PC-9 (cell line): ENCODE measurements at regions not wholly inside any gene's neighbourhood (a gene's known extent, or its start where the extent isn't known, plus 50 kb on each side); places are given as distances from the start of the nearest gene placed in this dataset.

ENCODE experiments used
- BruUV-seq: library from RNA; stranded (reverse); fragments of 400-500 nt; replicated peaks from 2 replicates; lab custom pipeline; 2021; lab: Mats Ljungman, UMichigan
- CTCF ChIA-PET: fragments of 300-600 bp; sonication (Branson Sonifier 250); formaldehyde crosslinking; loops from one replicate; lab custom pipeline; 2022; ENCODE audit warnings: antibody characterized with exemption; lab: Charles Lee
- POLR2A ChIA-PET: fragments of 300-600 bp; sonication (Branson Sonifier 250); formaldehyde crosslinking; loops from one replicate; lab custom pipeline; 2022; ENCODE audit warnings: antibody characterized with exemption; ENCODE audit not compliant: unreplicated experiment; lab: Charles Lee
- DNase-seq, 2 experiments: peaks; one replicate each; pipeline versions ENCODE4 v3.0.0 to v3.0.0-alpha.2; 2015 to 2022; ENCODE audit warnings: mixed read lengths in 1 of 2
- H2AFZ ChIP-seq: fragments of 200-600 bp; sonication (generic); 2 replicates; pipeline ENCODE4 v1.8.1; 2017; ENCODE audit warnings: antibody characterized with exemption
- H3F3A ChIP-seq: fragments of 200-600 bp; sonication (generic); 2 replicates; pipeline ENCODE4 v1.8.1; 2017; ENCODE audit warnings: antibody characterized with exemption, mild to moderate bottlenecking, low read depth; ENCODE audit not compliant: insufficient read depth
- H3K27ac ChIP-seq: fragments of 200-600 bp; sonication (generic); 2 replicates; pipeline ENCODE4 v1.6.1; 2016; ENCODE audit warnings: mixed run types
- H3K27me3 ChIP-seq: fragments of 200-600 bp; sonication (generic); 2 replicates; pipeline ENCODE4 v1.6.1; 2016; ENCODE audit warnings: low read depth, mixed run types; ENCODE audit not compliant: insufficient read depth
- H3K36me3 ChIP-seq: fragments of 200-600 bp; sonication (generic); 2 replicates; pipeline ENCODE4 v1.6.1; 2016; ENCODE audit warnings: low read depth, mixed run types
- H3K4me1 ChIP-seq: fragments of 200-600 bp; sonication (generic); replicated peaks from 2 replicates; pipeline ENCODE4 v1.6.1; 2016; ENCODE audit warnings: mixed run types; ENCODE audit not compliant: insufficient read depth
- H3K4me2 ChIP-seq: fragments of 200-600 bp; sonication (generic); 2 replicates; pipeline ENCODE4 v1.6.1; 2017; ENCODE audit warnings: mixed run types
- H3K4me3 ChIP-seq: fragments of 200-600 bp; sonication (generic); 2 replicates; pipeline ENCODE4 v1.6.1; 2016; ENCODE audit warnings: mixed run types
- H3K79me2 ChIP-seq: fragments of 200-600 bp; sonication (generic); 2 replicates; pipeline ENCODE4 v1.6.1; 2017; ENCODE audit warnings: low read depth, mixed run types
- H3K9me2 ChIP-seq: fragments of 200-600 bp; sonication (generic); 2 replicates; pipeline ENCODE4 v1.8.1; 2017; ENCODE audit warnings: mild to moderate bottlenecking; ENCODE audit not compliant: insufficient read depth
- H3K9me3 ChIP-seq: fragments of 200-600 bp; sonication (generic); 2 replicates; pipeline ENCODE4 v1.8.1; 2016; ENCODE audit warnings: low read depth; ENCODE audit not compliant: insufficient read depth
- H4K20me1 ChIP-seq: fragments of 200-600 bp; sonication (generic); 2 replicates; pipeline ENCODE4 v1.8.1; 2017; ENCODE audit not compliant: insufficient read depth
- EZH2 ChIP-seq: fragments of 200-600 bp; sonication (generic); IDR thresholded peaks from 2 replicates; pipeline ENCODE4 v1.8.0; 2017; ENCODE audit warnings: antibody characterized with exemption, low read depth
- intact Hi-C: fragments of 100-400 bp; cut with micrococcal nuclease; formaldehyde crosslinking; loops from one replicate; pipeline ENCODE4 v1.10.0; 2022; ENCODE audit not compliant: unreplicated experiment
- TF ChIP-seq, protein P1 (sequence below): fragments of 200-600 bp; sonication (generic); conservative IDR thresholded peaks from 2 replicates; pipeline ENCODE4 v1.6.1; 2017; ENCODE audit warnings: mixed run types, antibody characterized with exemption, mild to moderate bottlenecking, moderate library complexity

DNA sequence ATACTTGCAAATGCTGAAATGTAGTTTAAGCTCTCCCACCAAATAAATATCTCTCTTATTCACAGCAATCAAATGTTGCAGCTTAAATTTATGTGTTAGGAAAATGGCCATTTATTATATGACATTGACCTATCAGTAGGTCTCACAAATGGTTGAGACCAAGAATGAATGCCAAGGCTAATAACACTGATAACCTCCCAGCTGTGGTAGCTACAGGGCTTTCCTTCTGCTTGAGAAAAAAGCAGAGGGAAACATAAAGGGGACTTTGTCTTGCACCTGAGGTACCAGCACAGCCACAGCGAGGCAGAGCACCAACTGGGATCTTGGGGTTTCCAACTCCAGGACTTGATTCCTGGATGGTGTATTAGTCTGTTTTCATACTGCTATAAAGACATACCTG lies 73.1 kb upstream of the TTC14 start:
- Histone ChIP-seq H3K27me3 (no peaks in the 10 kb centered on the region), H3K4me1 (no peaks in the 10 kb centered on the region), H2AFZ (no peak overlapping the region), H3K9me3 (no peaks in the 10 kb centered on the region), H3K79me2 (no peaks in the 10 kb centered on the region), H3F3A (no peaks in the 10 kb centered on the region), H3K4me3 (no peak overlapping the region), H3K9me2 (no peaks in the 10 kb centered on the region), H4K20me1 (no peaks in the 10 kb centered on the region), H3K4me2 (no peak overlapping the region), H3K36me3 (no peaks in the 10 kb centered on the region), H3K27ac (no peak overlapping the region)
- DNase-seq, result no peak
- ChIA-PET CTCF (no interaction called here), POLR2A (no interaction called here)
- BruUV-seq, result no TSS peak
- TF ChIP-seq, protein P1, sequence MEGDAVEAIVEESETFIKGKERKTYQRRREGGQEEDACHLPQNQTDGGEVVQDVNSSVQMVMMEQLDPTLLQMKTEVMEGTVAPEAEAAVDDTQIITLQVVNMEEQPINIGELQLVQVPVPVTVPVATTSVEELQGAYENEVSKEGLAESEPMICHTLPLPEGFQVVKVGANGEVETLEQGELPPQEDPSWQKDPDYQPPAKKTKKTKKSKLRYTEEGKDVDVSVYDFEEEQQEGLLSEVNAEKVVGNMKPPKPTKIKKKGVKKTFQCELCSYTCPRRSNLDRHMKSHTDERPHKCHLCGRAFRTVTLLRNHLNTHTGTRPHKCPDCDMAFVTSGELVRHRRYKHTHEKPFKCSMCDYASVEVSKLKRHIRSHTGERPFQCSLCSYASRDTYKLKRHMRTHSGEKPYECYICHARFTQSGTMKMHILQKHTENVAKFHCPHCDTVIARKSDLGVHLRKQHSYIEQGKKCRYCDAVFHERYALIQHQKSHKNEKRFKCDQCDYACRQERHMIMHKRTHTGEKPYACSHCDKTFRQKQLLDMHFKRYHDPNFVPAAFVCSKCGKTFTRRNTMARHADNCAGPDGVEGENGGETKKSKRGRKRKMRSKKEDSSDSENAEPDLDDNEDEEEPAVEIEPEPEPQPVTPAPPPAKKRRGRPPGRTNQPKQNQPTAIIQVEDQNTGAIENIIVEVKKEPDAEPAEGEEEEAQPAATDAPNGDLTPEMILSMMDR, result no peak
- no peak for TF ChIP-seq EZH2
- intact Hi-C loops, result no loop called here

DNA sequence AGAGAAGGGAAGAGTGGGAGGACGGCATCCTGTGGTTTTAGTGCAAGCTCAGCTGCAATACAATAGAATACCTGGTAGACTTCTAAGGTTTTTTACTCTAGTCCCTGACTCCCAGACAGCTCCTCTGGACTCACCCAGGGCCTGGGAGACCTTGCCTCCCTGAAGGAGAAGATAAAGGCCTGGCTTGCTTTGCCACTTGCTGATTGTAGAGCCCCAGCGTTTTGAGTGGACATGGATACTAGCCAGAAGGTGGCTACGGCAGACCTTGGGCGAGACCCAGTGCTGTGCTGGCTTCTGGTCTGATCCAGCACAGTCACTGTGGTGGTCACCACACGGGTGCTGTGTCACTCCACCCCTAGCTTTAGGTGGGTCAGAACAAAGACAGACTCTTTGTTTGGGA lies 72.2 kb upstream of the TTC14 start:
- Histone ChIP-seq H3K4me1 (no peaks in the 10 kb centered on the region), H3K27ac (no peak overlapping the region), H2AFZ (no peak overlapping the region), H3F3A (no peaks in the 10 kb centered on the region), H3K79me2 (no peaks in the 10 kb centered on the region), H3K9me2 (no peaks in the 10 kb centered on the region), H3K9me3 (no peaks in the 10 kb centered on the region), H3K27me3 (no peaks in the 10 kb centered on the region), H3K4me2 (no peak overlapping the region), H3K36me3 (no peaks in the 10 kb centered on the region), H4K20me1 (no peaks in the 10 kb centered on the region), H3K4me3 (no peak overlapping the region)
- TF ChIP-seq EZH2, result no peak
- TF ChIP-seq, protein P1, result no peak
- BruUV-seq, result no TSS peak
- POLR2A ChIA-PET, result no interaction called here
- intact Hi-C loops, result no loop called here
- DNase-seq, result no peak
- CTCF ChIA-PET, result no interaction called here

DNA sequence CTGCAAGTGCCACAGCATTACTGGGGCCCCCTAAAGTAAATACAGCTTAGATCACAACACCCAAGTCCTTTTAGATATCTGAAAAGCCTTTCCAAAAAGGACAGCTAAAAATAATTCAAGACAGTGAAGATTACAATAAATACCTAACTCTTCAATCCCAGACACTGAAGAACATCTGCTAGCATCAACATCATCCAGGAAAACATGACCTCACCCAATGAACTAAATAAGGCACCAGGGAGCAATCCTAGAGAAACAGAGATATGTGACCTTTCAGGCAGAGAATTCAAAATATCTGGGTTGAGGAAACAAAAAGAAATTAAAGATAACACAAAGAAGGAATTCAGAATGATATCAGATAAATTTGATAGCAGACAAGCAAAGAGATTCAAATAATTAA lies 71.7 kb upstream of the TTC14 start:
- ChIA-PET CTCF (no interaction called here), POLR2A (no interaction called here)
- Histone ChIP-seq H3K9me2 (no peaks in the 10 kb centered on the region), H3K27ac (no peak overlapping the region), H3K4me1 (no peaks in the 10 kb centered on the region), H3K4me3 (no peak overlapping the region), H3K9me3 (no peaks in the 10 kb centered on the region), H4K20me1 (no peaks in the 10 kb centered on the region), H3K27me3 (no peaks in the 10 kb centered on the region), H3F3A (no peaks in the 10 kb centered on the region), H3K36me3 (no peaks in the 10 kb centered on the region), H3K4me2 (no peak overlapping the region), H2AFZ (no peak overlapping the region), H3K79me2 (no peaks in the 10 kb centered on the region)
- BruUV-seq, result no TSS peak
- no peak for DNase-seq
- intact Hi-C loops, result no loop called here
- TF ChIP-seq, protein P1, result no peak
- TF ChIP-seq EZH2, result no peak
